NCI-H748 treated with DMSO at 0.1 percent for 48 hours (cell line): ENCODE measurements at regions not wholly inside any gene's neighbourhood (a gene's known extent, or its start where the extent isn't known, plus 50 kb on each side); places are given as distances from the start of the nearest gene placed in this dataset.
"Not testable (repeated sequence)": the region's sequence is repeated elsewhere in the genome, so short reads cannot be mapped to it uniquely, and the experiment has no call there.

Experiments
- DNase-seq: peaks from one replicate; lab custom pipeline; 2025; lab: John Stamatoyannopoulos, UW

DNA sequence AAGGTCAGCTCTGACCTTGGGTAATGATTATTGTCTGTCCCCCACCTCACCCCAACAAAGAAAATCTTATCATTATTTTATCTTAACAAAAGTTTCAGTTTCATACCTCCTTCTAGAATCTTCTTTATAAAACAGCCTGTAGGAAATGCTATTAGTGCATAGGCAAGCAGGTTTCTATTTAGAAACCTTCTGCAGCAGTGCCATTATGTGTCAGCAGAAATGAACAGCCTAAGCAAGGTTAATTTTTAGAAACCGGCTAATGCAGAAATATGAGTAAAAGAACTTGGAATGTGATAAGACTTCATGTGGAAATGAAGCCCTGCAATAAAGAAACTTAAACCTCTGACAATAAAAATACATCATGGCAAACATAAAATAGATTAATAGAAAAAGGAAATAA, 814.4 kb downstream of the FSCB start:
- DNase-seq = no peak

GRCh38 chr14:43687921-43688320, 819.2 kb downstream of the FSCB start:
- DNase-seq = no peak

DNA sequence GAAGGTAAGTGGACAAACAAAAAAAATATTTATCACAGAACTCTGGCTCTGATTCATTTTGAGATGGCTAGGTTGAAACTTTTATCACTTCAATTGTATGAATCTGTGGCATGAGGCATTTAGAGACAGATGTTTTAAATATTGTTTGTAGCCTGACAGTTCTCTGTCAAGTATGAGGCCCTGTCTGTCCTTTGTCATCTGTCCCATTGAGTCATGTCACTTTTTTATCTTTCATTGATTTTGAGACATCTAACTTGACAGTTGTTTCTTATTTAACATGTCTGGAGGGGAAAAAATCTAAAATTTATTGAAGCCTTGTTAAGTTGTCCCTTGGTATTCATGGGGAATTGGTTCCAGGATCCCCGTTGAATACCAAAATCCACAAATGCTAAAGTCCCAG, 829.5 kb downstream of the FSCB start:
- DNase-seq = no peak

GRCh38 chr14:43674273-43674672, 832.8 kb downstream of the FSCB start:
- DNase-seq = no peak

GRCh38 chr14:43671716-43672485, 835.2 kb downstream of the FSCB start:
- no peak for DNase-seq

DNA sequence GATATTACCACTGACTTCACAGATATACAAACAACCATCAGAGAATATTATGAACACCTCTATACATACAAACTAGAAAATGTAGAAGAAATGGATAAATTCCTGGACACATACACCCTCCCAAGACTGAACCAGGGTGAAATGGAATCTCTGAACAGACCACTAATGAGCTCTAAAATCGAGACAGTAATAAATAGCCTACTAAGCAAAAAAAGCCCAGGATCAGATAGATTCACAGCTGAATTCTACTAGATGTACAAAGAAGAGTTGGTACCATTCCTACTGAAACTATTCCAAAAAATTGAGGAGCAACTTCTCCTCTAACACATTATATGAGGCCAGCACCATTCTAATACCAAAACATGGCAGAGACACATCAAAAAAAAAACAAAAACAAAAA, 837.7 kb downstream of the FSCB start:
- no peak for DNase-seq

- no peak for DNase-seq
Measured at GRCh38 chr14:43665570-43666267, 841.4 kb downstream of the FSCB start.

- DNase-seq = not testable (repeated sequence)
Measured at GRCh38 chr14:43655194-43655593, 851.9 kb downstream of the FSCB start.

DNA sequence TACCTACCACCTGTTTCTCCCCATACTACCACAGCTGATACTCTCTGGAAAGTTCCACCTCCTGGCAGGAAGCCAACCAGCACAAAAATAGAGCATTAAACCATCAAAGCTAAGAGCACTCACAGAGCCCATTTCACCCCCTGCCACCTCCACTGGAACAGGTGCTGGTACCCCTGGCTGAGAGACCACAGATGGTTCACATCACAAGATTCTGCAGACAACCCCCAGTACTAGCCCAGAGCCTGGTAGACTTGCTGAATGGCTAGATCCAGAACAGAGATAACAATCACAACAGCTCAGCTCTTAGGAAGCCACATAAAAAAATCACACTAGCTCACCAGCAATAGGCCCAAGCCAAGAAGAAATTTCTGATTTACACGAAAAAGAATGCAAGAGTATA, 855.2 kb downstream of the FSCB start:
- no peak for DNase-seq

GRCh38 chr14:43651185-43651787, 855.8 kb downstream of the FSCB start:
- DNase-seq = no peak

DNA sequence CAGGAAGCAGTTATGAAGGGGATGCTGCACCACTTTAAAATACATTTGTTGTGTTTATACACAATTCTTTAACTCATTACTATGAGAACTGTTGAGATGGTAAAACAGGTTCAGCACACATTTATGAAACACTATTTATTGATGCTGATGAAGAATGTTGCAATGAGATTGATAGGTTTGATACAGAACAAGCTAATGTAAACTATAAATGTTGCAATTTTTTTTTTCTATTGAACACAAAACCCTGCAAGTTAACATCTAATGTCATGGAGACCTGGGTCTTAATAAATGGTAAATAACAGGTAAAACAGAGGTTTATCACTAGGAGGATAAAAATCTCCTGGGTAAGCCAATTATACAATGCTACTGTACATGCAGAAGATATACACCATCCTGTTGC, 857.6 kb downstream of the FSCB start:
- no peak for DNase-seq

DNA sequence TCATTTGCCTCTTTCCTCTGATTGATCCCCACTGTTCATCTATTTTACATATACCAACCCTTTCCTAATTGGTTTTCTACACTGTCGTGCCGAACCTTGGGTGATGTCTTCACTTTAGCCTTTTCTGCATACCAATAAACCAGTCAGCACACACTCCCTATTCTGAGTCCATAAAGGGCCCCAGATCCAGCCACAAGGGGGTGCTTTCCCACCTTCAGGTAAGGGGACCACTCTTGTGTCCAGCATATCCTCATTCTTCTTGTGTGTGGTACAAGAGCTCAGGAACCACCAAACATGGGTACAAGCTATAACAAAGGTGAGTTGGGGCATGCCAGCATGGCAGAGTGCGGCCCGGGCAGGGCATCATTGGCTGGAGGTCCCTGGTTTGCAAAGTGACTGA, 859.8 kb downstream of the FSCB start:
- DNase-seq = no peak

DNA sequence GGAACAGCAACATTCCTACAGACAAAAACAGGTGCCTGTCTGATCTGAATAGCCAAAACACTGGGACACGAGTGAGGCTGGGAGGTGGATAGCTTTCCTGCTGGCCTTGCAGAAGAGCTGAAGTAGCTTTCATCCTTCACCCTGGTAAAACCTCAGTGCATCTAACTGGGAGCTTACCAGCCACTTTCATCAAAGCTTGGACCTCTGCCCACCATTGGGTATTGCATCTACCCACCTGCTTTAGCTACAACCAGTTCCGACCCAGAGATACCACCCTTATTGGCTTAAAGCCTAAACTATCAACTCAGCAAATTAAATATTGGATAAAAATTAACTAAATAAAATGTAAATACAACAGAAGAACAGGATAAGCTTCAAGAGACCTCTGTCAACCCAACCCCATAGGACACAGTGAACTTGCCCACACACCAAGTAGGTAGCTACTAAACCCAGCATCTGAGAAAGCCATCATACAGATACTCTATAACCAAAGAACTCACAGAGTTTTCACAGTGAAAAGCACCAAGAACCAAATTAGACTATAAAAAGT, 866.3 kb downstream of the FSCB start:
- no peak for DNase-seq

- DNase-seq = no peak
Measured at GRCh38 chr14:43625294-43625693, 881.8 kb downstream of the FSCB start.

DNA sequence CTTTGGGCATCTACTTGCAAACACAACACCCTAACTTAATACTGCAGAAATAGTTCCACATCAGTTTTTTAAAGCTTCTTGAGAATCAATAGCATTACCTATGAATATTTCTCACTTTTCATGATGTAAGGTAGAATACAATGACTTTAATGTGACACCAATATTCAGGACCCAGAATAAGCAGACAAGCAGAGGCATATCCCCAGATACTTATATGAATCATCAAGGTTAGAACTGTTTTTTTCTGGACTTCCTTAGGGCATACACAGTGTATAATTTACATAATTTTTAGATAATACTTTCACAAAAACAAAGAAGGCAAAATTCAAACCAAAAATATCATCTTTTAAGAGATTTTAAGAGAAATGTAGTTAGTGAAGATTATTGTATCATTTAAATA, 885.8 kb downstream of the FSCB start:
- DNase-seq = no peak

GRCh38 chr14:43595096-43595772, 911.8 kb downstream of the FSCB start:
- DNase-seq = no peak

DNA sequence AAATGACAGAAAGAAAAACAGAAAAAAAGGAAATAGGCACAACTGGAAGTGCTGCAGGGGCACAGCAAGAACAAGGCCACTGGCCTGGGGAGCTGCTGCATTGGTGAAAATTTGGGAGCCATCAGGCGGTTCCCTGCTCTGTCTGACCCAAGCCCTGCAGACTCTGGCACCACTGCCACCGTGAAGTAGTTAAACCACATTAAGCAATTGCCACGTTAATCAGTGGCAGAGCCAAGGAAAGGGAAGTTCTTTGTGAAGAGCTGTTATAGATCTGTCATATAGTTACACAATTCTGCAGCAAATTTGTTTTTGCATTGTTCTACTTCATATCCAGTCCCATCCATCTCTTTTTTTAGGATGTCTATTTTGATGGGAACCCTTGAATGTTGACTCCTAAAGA, 915.3 kb downstream of the FSCB start:
- no peak for DNase-seq

DNA sequence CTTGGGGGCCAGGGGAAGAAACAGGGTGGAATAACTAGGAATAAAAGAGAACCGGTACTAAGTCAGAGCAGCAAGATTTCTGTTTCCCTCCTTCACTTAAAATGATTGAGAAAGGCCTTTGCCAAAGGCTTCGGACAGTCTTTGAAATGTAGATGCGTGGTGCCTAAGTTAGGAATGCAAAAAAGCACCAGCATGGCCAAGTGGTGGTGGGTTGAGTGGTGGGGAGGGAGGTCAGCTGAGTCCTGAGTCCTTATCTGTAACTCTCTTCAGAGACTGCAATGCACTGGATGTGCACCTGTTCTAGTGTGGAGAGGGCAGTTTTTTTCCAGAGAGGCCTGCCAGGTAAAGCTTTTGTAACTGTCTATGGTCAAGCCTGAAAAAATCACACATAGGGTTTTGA, 919.9 kb downstream of the FSCB start:
- DNase-seq = no peak

GRCh38 chr14:43579671-43580070, 927.4 kb downstream of the FSCB start:
- no peak for DNase-seq

GRCh38 chr14:43568022-43568421, 939.1 kb downstream of the FSCB start:
- DNase-seq = no peak

DNA sequence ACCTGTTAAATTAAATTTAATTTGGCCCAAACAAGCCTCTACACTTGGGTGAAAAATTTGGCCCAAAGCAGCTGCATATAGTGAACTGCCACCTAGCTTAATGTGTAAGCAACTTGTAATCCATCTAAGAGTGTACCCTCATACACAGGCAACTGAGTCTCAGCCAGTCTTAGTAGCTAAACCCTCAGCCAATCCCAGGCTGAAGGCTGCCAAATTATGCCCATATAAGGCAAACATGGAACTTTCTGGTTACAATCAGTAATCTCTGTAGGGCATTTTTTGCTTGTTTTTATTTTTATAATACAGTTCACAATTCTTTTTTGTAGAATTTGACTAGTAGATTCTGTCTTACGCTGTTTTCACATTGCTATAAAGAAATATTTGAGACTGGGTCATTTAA, 958.7 kb downstream of the FSCB start:
- DNase-seq = no peak

DNA sequence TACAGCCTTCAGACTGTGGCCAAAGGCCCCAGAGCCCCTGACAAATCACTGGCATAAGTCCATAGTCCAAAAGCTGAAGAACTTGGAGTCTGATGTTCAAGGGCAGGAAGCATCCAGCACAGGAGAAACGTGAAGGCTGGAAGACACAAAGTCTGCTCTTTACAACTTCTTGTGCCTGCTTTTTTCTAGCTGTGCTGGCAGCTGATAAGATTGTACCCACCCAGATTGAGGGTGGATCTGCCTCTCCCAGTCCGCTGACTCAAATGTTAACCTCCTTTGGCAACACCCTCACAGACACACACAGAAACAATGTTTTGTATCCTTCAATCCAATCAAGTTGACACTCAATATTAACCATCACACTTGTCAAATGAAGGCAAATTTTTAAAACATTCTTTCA, 959.5 kb downstream of the FSCB start:
- DNase-seq = not testable (repeated sequence)
